ENCODE measurements at regions not wholly inside any gene's neighbourhood (a gene's known extent, or its start where the extent isn't known, plus 50 kb on each side); places are given as distances from the start of the nearest gene placed in this dataset.
"Not testable (repeated sequence)": the region's sequence is repeated elsewhere in the genome, so short reads cannot be mapped to it uniquely, and the experiment has no call there.

GRCh38 chr2:52520644-52521043, 1247.0 kb upstream of the CHAC2 start:
- DNase-seq: no peak

- no peak for DNase-seq
These were observed 1248.9 kb upstream of the CHAC2 start for GRCh38 chr2:52518678-52519077.

GRCh38 chr2:52512760-52513159, 1254.8 kb upstream of the CHAC2 start:
- DNase-seq: no peak

- no peak for DNase-seq
These were observed 1257.2 kb upstream of the CHAC2 start for GRCh38 chr2:52510432-52510831.

- DNase-seq: no peak
These were observed 1265.1 kb upstream of the CHAC2 start for GRCh38 chr2:52502476-52502860.

- DNase-seq: no peak
These were observed 1265.7 kb upstream of the CHAC2 start for GRCh38 chr2:52501715-52502475.

GRCh38 chr2:52500561-52500960, 1267.0 kb upstream of the CHAC2 start:
- no peak for DNase-seq

- no peak for DNase-seq
These were observed 1269.4 kb upstream of the CHAC2 start for GRCh38 chr2:52498077-52498750.

GRCh38 chr2:52495816-52496215, 1271.8 kb upstream of the CHAC2 start:
- DNase-seq: no peak

GRCh38 chr2:52477166-52477565, 1290.4 kb upstream of the CHAC2 start:
- no peak for DNase-seq

GRCh38 chr2:52475590-52475989, 1292.0 kb upstream of the CHAC2 start:
- no peak for DNase-seq

- no peak for DNase-seq
These were observed 1293.5 kb upstream of the CHAC2 start for GRCh38 chr2:52474091-52474490.

- no peak for DNase-seq
These were observed 1294.1 kb upstream of the CHAC2 start for GRCh38 chr2:52473526-52473925.

- not testable (repeated sequence) for DNase-seq
These were observed 1297.1 kb upstream of the CHAC2 start for GRCh38 chr2:52470457-52470856.

- DNase-seq: no peak
These were observed 1300.4 kb upstream of the CHAC2 start for GRCh38 chr2:52467189-52467588.

GRCh38 chr2:52465287-52465686, 1302.3 kb upstream of the CHAC2 start:
- no peak for DNase-seq

- DNase-seq: no peak
These were observed 1304.1 kb upstream of the CHAC2 start for GRCh38 chr2:52463457-52463856.

- no peak for DNase-seq
These were observed 1310.8 kb upstream of the CHAC2 start for GRCh38 chr2:52456561-52457377.

- DNase-seq: no peak
These were observed 1312.6 kb upstream of the CHAC2 start for GRCh38 chr2:52454962-52455361.

- no peak for DNase-seq
These were observed 1315.4 kb upstream of the CHAC2 start for GRCh38 chr2:52452201-52452600.

- no peak for DNase-seq
These were observed 1321.9 kb upstream of the CHAC2 start for GRCh38 chr2:52445686-52446085.

- DNase-seq: no peak
These were observed 1336.2 kb upstream of the CHAC2 start for GRCh38 chr2:52431352-52431760.

GRCh38 chr2:52429740-52430139, 1337.9 kb upstream of the CHAC2 start:
- DNase-seq: no peak

- DNase-seq: no peak
These were observed 1338.4 kb upstream of the CHAC2 start for GRCh38 chr2:52429171-52429570.
